Suppressor macrophage treated with lipopolysaccharide for 4 hours (primary cell): ENCODE measurements at regions not wholly inside any gene's neighbourhood (a gene's known extent, or its start where the extent isn't known, plus 50 kb on each side); places are given as distances from the start of the nearest gene placed in this dataset.
A peak's percentile ranks its signal among the peaks of the same experiment; 100 is the strongest.

ENCODE experiments used
- DNase-seq: peaks from one replicate; pipeline ENCODE4 v3.0.0-alpha.2; 2020

- DNase-seq = no peak
Measured at GRCh38 chr1:88104886-88105285, 579.2 kb upstream of the PKN2 start.

GRCh38 chr1:88111816-88112215 lies 572.3 kb upstream of the PKN2 start:
- DNase-seq = no peak

DNA sequence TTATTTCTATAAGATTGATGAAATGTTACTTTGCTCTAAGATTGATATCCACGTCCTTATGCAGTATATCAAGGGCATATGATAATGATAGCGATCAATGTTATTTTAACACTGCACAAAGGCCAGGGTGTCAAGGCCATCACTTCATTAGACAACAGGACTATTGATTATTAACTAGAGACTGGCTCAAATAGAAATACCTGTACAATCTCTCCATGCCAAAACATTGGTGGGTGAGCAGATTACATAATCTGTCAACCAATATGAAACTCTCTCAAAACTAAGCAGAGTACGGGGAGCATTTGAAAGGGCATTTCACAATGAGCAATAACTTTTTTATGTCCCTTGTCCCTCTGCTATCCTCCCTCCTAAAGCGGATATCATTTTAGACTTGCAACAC lies 566.5 kb upstream of the PKN2 start:
- DNase-seq = no peak

GRCh38 chr1:88118176-88118845 lies 565.8 kb upstream of the PKN2 start:
- no peak for DNase-seq

DNA sequence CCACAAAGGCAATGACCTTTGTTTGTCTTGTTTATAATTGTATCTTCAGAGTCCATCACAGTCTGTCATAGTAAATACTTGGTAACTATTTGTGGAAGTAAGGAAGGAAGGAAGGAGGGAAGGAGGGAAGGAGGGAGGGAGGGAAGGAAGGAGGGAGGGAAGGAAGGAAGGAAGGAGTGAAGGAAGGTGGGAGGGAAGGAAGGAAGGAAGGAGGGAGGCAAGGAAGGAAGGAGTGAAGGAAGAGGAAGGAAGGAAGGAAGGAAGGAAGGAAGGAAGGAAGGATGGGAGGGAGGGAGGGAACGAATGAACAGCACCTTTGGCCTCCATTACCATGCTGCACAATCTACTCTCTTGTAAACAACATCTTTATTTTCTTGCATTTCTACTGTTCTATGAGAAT lies 559.5 kb upstream of the PKN2 start:
- DNase-seq = no peak

DNA sequence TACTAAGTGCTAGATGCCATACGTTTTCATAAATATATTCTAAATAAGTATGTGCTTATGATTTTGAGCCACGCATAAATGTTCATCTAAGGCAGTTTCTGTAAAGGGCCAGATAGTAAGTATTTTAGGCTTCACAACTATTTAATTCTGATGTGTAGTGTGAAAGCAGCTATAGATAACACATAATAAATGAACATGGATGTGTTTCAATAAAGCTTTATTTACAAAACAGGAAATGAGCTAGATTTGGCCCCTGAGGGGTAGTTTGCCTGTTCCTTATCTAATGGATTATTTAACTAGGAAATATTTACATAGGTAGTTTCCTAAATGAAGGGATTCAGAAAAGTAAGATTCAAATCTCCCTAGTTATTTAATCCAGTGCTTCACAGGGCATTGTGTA lies 557.6 kb upstream of the PKN2 start:
- DNase-seq = no peak

- no peak for DNase-seq
Measured at GRCh38 chr1:88133991-88134390, 550.1 kb upstream of the PKN2 start.

- DNase-seq = no peak
Measured at GRCh38 chr1:88134983-88135921, 548.8 kb upstream of the PKN2 start.

DNA sequence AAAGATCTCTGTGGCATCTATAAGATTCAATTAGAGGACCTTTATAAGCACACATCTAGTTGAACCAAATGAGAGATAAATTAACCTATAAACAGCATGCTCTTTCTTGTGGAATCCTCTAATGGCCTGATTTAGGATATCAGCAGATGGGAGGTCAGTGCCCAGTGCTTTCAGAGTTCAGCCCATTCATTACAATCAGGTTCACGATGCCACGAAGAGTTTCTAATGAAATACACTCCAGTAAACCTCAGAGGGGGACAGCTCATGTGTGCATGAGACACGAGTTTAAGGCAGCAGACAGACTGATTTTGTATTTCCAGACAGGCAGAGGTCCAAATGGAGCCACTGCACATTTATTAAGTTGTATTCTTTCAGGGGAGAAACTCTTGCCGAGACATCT lies 544.4 kb upstream of the PKN2 start:
- DNase-seq = no peak

GRCh38 chr1:88140325-88140724 lies 543.7 kb upstream of the PKN2 start:
- no peak for DNase-seq

DNA sequence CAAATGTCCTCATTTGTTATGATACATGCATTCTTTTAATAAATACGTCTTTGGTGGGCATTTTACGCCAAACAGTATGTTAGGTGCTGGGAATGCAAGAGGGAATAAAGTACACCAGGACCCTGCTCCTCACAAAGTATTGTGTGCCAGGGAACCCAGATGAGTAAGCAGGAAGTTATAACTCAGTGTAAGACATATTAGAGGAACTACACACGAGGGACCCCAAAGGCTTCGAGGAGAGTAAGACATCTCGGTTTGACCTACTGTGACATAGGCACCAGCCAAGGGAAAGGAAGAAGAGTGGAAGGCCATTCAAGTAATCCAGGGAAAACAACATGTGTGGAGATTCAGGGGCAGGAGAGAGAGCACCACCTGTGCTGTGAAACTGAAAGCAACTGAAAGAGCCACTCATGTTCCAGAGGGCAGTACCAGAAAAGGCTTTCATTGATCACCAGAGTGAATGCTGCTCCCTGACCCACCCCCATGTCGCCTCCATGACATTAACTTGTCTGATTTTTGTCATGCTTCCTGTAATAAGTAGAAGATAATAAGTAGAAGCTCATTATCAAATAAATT lies 542.5 kb upstream of the PKN2 start:
- DNase-seq = no peak

- no peak for DNase-seq
Measured at GRCh38 chr1:88145752-88146151, 538.3 kb upstream of the PKN2 start.

DNA sequence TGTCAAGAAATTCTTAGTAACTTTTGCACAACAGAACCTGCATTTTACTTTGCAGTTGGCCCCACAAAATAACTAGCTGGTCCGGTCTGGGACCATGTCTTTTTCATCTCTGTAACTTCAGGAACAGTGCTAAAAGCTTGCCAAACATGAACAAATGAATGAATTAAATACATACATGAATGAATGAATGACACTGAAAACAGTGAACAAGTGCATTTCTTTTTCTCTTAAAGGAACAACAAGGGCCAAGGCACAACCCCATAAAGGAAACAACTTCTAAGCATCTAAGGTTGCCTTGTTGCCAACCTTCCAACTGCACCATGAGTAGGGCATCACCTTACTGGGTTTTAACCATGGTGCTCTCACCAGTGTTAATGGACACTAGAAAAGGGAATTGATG lies 534.4 kb upstream of the PKN2 start:
- DNase-seq = no peak

GRCh38 chr1:88150330-88150729 lies 533.7 kb upstream of the PKN2 start:
- no peak for DNase-seq

GRCh38 chr1:88163187-88163586 lies 520.9 kb upstream of the PKN2 start:
- DNase-seq = no peak

DNA sequence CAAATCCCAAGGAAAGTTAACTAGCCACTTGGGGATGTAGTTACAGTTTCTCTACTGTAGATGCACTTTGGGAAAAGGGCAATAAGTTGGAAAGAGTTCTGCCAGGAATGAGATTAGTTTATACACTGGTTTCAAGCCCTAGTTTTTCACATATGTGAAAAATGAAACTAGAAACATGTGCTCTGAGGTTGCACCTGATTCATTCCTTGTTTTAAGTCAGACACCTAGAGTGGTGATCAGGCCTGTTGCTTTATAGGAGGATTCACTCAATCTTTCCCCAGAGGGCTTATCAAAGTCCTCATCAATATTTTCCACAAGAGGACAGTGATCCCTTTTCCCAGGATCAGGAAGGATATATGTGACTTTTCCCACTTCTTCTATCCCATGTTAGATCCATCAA lies 515.9 kb upstream of the PKN2 start:
- DNase-seq = no peak

DNA sequence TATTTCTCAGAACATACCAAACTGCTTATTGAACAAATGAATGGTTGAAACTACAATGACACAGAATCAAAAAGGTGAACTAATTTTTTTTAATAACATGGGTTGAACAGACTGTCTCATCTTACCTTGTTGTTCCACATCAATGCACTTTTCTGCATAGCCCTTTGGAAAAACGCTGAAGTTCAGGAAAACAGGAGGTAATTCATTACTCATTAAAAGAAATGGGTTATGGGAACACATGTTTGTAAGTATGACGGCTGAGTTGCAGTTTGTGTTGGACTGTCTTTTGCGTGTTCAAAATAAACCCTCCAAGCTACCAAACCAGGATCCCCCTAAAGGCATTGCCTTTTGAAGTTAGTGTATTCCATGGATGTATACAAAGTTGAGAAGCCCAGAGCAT lies 514.9 kb upstream of the PKN2 start:
- DNase-seq = no peak

GRCh38 chr1:88169939-88170338 lies 514.1 kb upstream of the PKN2 start:
- no peak for DNase-seq

- no peak for DNase-seq
Measured at GRCh38 chr1:88175120-88175630, 508.9 kb upstream of the PKN2 start.

DNA sequence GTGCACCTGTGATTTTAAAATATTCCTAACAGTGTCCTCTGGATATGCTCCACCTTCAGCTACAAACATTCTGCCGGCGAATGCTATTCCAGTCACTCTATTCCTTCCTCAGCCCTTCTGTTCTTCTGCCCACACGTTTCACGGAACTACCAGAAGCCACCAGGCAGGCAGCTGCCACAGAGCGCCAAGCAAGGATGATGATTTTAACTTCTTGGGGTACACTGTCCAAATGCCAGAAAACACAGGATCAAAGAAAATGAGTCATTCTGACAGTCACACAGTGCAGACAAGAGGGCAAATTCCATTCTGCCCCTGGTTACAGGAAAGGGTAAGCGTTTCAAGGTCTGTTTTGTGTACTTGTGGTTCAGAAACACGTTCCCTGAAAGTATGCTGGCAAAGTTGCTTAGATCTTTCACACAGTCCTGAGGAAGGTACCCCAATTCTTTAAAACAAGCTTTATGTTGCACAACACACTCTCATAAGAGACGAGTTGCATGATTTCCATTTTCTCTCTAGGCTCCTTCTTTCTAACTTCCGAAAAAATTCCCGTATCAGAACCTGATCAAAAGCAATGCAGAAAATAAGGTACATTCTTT lies 508.3 kb upstream of the PKN2 start:
- DNase-seq = no peak

DNA sequence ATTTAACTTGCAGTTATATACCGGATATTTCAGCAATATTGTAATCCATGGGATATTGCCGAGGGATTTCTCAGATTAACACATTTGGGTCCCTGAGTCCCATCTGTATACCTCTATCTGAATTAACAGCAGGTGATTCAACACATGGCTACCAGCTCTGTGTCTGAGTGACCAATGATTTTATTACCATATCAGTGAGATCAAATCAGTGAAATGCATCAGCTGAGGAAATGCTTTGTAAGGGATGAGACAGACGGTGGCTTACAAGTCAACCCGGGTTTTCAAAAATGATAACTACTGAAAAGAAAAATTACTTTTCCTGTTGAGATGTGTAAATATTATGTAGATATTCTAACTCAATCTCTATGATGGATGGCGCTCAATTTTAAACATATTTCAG lies 504.1 kb upstream of the PKN2 start:
- no peak for DNase-seq

GRCh38 chr1:88180449-88181108 lies 503.5 kb upstream of the PKN2 start:
- peak; percentile 74 for DNase-seq

DNA sequence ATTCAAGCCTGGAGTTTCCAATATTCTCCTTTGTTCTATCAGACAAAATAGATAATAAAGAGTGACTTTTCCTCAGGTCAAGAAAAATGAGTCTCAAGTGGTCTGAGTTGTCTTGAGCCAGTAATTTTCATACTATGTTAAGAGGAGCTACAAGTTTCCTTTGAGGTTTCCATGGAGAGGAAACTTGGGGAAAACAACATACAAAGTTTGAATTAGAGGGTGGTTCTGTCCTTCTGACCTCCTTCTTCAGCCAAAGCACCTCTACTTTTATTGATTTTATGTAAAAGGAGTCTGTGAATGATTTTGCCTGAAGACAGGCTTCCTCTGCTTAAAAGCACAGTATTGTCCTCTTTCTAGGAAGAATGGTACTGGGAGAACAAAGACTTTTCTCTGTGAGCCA lies 497.2 kb upstream of the PKN2 start:
- DNase-seq = no peak
